ENCODE measurements at regions not wholly inside any gene's neighbourhood (a gene's known extent, or its start where the extent isn't known, plus 50 kb on each side); places are given as distances from the start of the nearest gene placed in this dataset.
A peak's percentile ranks its signal among the peaks of the same experiment; 100 is the strongest.

DNA sequence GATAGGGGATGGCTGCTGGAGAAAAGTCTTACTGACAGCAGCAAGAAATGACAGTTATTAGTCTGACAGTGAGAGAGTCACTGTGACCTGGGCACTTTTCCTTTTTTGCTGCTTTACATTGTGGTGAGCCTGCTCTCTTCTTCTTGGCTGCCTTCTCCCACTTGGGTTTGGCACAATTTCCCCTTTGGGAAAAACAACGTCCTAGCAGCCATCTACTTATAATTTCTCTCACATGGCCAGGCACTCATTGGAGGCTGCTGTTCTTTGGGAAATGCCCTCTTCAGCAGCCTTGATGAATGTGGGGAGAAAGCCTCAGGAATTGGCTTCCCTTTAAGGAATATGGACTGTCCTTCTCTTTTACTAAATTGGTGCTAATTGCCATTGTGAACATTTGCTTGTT lies 60.4 kb upstream of the SLC1A4 start:
- no peak for DNase-seq (ENCODE audit: low spot score in 2 of 2)

DNA sequence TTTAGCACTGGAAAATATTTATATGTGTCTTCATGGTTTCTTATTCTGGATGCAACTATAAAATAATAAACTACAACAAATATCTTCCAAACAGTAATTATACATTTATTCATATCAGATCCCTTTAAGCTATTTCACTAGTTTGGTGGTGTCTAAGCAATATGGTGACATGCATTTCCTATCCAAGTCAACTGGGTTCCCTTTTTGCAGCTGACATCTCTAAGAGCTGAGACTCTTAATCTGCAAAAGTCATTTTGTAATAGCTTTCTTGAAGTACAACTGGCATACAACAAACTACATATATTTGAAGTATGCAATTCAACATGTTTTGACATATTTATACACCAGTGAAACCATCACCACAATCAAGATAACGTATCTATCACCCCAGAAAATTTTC lies 59.9 kb upstream of the SLC1A4 start:
- no peak overlapping the region for H3K27ac ChIP-seq
- WGBS, 2 donors = 96 to 97% methylated on average over 1 of the region's 1 CpG

More for the DNA sequence above, 60.4 kb upstream of the SLC1A4 start:
- Histone ChIP-seq H3K27ac (no peak overlapping the region), H3K4me3 (no peak overlapping the region), H3K4me1 (no peaks in the 10 kb centered on the region), H3K9me3 (peaks cover 0 to 5% (median 0%) of the 10 kb centered on the region in 4 donors), H3K27me3 (no peaks in the 10 kb centered on the region), H3K36me3 (no peaks in the 10 kb centered on the region)
- no peak for TF ChIP-seq POLR2A (IDR thresholded peaks at IDR 0.05)
- no peak for TF ChIP-seq EP300 (IDR thresholded peaks at IDR 0.05)
- TF ChIP-seq, protein P1, sequence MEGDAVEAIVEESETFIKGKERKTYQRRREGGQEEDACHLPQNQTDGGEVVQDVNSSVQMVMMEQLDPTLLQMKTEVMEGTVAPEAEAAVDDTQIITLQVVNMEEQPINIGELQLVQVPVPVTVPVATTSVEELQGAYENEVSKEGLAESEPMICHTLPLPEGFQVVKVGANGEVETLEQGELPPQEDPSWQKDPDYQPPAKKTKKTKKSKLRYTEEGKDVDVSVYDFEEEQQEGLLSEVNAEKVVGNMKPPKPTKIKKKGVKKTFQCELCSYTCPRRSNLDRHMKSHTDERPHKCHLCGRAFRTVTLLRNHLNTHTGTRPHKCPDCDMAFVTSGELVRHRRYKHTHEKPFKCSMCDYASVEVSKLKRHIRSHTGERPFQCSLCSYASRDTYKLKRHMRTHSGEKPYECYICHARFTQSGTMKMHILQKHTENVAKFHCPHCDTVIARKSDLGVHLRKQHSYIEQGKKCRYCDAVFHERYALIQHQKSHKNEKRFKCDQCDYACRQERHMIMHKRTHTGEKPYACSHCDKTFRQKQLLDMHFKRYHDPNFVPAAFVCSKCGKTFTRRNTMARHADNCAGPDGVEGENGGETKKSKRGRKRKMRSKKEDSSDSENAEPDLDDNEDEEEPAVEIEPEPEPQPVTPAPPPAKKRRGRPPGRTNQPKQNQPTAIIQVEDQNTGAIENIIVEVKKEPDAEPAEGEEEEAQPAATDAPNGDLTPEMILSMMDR (IDR thresholded peaks at IDR 0.05) = no peak
- 4 to 14% methylated on average over 1 of the region's 1 CpG for WGBS, 2 donors

DNA sequence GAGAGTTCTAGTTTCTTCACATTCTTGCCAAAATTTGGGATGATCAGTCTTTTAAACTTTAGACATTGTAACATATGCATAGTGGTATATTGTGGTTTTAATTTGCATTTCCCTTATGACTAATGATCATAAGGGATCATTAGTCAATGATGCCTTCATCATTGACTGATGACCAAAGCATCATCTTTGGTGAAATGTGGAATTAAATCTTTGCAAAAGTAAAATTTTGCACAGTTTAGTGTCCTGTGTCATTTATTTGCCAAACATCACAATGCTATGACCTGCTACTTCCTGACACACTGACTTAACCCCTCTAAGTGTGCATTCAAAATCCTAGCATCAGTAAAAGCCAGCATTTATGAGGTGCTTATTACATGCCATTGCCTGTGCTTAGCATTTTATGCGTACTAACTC lies 58.9 kb upstream of the SLC1A4 start:
- WGBS, 2 donors = 68 to 84% methylated on average over 1 of the region's 1 CpG
- no peak for TF ChIP-seq POLR2A (IDR thresholded peaks at IDR 0.05)
- TF ChIP-seq, protein P1 (IDR thresholded peaks at IDR 0.05) = no peak
- peaks cover 0 to 5% (median 0%) of the 10 kb centered on the region in 4 donors for H3K9me3 ChIP-seq
- H3K4me3 ChIP-seq = no peak overlapping the region
- no peaks in the 10 kb centered on the region for H3K4me1 ChIP-seq
- H3K36me3 ChIP-seq = no peaks in the 10 kb centered on the region
- DNase-seq (ENCODE audit: low spot score in 2 of 2) = no peak
- H3K27ac ChIP-seq = no peak overlapping the region
- no peaks in the 10 kb centered on the region for H3K27me3 ChIP-seq

More for the DNA sequence above, 59.9 kb upstream of the SLC1A4 start:
- Histone ChIP-seq H3K27me3 (no peaks in the 10 kb centered on the region), H3K9me3 (peaks cover 0 to 5% (median 0%) of the 10 kb centered on the region in 4 donors), H3K4me1 (no peaks in the 10 kb centered on the region), H3K36me3 (no peaks in the 10 kb centered on the region), H3K4me3 (no peak overlapping the region)
- DNase-seq (ENCODE audit: low spot score in 2 of 2) = no peak
- TF ChIP-seq, protein P1 (IDR thresholded peaks at IDR 0.05) = no peak
- TF ChIP-seq EP300 (IDR thresholded peaks at IDR 0.05) (no peak), POLR2A (IDR thresholded peaks at IDR 0.05) (no peak)

DNA sequence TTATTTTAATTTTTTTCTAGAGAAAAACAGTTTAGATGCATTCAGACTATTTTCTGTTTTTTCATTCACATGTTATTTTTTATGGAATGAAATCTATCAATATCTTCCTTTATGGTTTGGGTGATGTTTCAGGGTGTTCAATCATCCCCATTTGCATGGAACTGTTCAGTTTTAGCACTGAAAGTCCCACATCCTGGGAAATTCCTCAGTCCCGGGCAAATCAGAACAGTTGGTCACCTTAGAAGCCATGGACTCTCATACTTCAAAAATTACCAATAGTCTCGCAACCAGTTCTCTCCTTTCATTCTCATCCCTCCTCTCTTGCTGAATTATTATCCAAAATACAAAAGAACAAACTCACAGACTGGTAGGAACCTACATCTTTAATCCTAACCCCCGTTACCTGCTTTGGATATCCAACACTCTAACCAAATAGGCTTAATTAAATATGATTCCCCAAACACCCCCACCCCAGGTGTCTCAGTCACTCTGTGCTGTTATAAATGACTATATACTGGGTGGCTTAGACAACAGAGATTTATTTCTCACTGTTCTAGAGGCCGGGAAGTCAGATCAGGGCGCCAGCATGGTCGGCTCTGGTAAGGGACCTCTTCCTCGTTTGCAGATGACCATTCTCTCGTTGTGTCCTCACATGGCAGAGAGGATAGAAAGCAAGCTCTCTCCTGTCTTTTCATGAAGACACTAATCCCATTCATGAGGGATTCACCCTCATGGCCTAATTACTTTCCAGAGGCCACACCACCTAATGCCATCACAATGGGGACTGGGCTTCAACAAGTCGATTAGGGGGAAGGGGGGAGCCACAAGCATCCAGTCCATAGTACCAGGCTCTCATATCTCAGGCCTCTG lies 57.7 kb upstream of the SLC1A4 start:
- Histone ChIP-seq H3K36me3 (no peaks in the 10 kb centered on the region), H3K27me3 (no peaks in the 10 kb centered on the region), H3K4me3 (no peak overlapping the region), H3K27ac (peak overlapping the region in 1 of 4 donors; percentile 46), H3K4me1 (no peaks in the 10 kb centered on the region), H3K9me3 (peaks cover 0 to under 1% (median 0%) of the 10 kb centered on the region in 4 donors)
- WGBS, 2 donors = 82 to 88% methylated on average over 9 of the region's 9 CpGs
- TF ChIP-seq POLR2A (IDR thresholded peaks at IDR 0.05) (no peak), EP300 (IDR thresholded peaks at IDR 0.05) (no peak)
- TF ChIP-seq, protein P1 (IDR thresholded peaks at IDR 0.05) = no peak
- DNase-seq (ENCODE audit: low spot score in 2 of 2) = no peak

DNA sequence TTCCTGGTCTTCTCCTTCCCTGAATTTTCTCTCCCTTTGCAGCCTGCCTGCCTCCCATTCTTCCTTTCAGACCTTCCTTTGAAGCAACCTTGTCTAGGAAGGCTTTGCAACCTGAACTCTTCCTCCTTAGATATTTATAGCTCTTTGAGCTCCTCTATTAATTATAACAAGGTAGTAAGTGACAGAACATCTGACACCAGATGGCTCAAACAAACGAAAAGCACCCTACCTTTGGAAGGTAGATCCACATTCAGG lies 57.2 kb upstream of the SLC1A4 start:
- Histone ChIP-seq H3K27me3 (no peaks in the 10 kb centered on the region), H3K9me3 (no peaks in the 10 kb centered on the region), H3K4me1 (no peaks in the 10 kb centered on the region), H3K36me3 (no peaks in the 10 kb centered on the region), H3K27ac (peak overlapping the region in 1 of 4 donors; percentile 46), H3K4me3 (no peak overlapping the region)
- TF ChIP-seq EP300 (IDR thresholded peaks at IDR 0.05) (no peak), POLR2A (IDR thresholded peaks at IDR 0.05) (no peak)
- TF ChIP-seq, protein P1 (IDR thresholded peaks at IDR 0.05) = no peak
- 56 to 77% methylated on average over 1 of the region's 1 CpG for WGBS, 2 donors
- no peak for DNase-seq (ENCODE audit: low spot score in 2 of 2)
